Calu3 (cell line): ENCODE measurements at regions not wholly inside any gene's neighbourhood (a gene's known extent, or its start where the extent isn't known, plus 50 kb on each side); places are given as distances from the start of the nearest gene placed in this dataset.

Experiments used
- BruUV-seq: library from RNA; stranded (reverse); fragments of 400-500 nt; replicated peaks from 2 replicates; lab custom pipeline; 2021; lab: Mats Ljungman, UMichigan
- CTCF ChIA-PET: fragments of 300-600 bp; sonication (Branson Sonifier 250); formaldehyde crosslinking; loops from one replicate; lab custom pipeline; 2022; ENCODE audit warnings: antibody characterized with exemption; lab: Charles Lee
- DNase-seq: peaks from one replicate; pipeline ENCODE4 v3.0.0; 2022
- H3K27ac Mint-ChIP-seq: one replicate; pipeline ENCODE4 v1.8.0; 2022; ENCODE audit warnings: mixed read lengths; ENCODE audit not compliant: unreplicated experiment
- H3K27me3 Mint-ChIP-seq: one replicate; pipeline ENCODE4 v1.8.0; 2022; ENCODE audit warnings: mixed read lengths; ENCODE audit not compliant: unreplicated experiment
- H3K36me3 Mint-ChIP-seq: one replicate; pipeline ENCODE4 v1.8.0; 2022; ENCODE audit warnings: mild to moderate bottlenecking, moderate library complexity, mixed read lengths; ENCODE audit not compliant: insufficient read depth, unreplicated experiment
- H3K4me1 Mint-ChIP-seq: one replicate; pipeline ENCODE4 v1.8.0; 2022; ENCODE audit warnings: mild to moderate bottlenecking, low read depth, mixed read lengths; ENCODE audit not compliant: unreplicated experiment
- H3K4me3 Mint-ChIP-seq: one replicate; pipeline ENCODE4 v1.8.0; 2022; ENCODE audit warnings: mild to moderate bottlenecking, low read depth, moderate library complexity, mixed read lengths; ENCODE audit not compliant: unreplicated experiment
- H3K9me3 Mint-ChIP-seq: one replicate; pipeline ENCODE4 v1.8.0; 2022; ENCODE audit warnings: low read depth, mixed read lengths; ENCODE audit not compliant: unreplicated experiment
- intact Hi-C: fragments of 100-400 bp; cut with micrococcal nuclease; formaldehyde crosslinking; loops from one replicate; pipeline ENCODE4 v1.10.0; 2022; ENCODE audit not compliant: unreplicated experiment
- TF ChIP-seq, protein P1 (sequence below): fragments of 200-600 bp; IDR thresholded peaks from one replicate; pipeline ENCODE4 v1.8.0; 2022; ENCODE audit warnings: antibody characterized with exemption; ENCODE audit not compliant: unreplicated experiment

DNA sequence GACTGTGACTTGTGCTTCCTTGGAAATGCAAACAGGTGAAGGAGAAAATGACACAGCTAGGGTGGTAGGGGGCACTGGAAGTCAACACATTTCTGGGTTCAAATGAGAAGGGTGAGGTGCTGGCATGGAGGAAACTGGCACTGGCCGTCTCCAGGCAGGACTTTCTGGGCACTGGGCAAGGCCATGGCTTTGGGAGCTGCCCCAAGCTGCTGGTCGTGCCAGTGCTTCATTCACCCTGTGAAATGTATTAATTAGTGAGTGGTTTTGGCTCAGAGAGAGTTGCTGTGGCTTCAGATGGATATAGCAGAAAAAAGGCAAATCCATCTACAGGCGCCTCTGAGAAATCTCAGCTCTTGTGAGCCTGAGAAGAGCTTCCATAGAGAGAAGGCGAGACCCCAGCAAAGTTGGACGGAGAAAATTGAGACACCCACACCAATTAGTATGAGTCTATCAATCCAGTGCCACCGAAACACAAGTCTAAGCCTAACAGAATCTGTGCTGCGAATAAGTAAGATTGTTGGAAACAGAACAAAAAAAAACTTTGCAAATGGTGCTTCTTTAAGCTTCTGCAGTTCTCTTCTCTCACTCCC, 202.1 kb upstream of the TNP1 start:
- Mint-ChIP-seq H3K27ac (no peak overlapping the region), H3K4me3 (no peak overlapping the region), H3K27me3 (no peaks in the 10 kb centered on the region), H3K9me3 (peaks cover 8% of the 10 kb centered on the region), H3K36me3 (no peaks in the 10 kb centered on the region), H3K4me1 (peaks cover 12% of the 10 kb centered on the region)
- BruUV-seq = no TSS peak
- CTCF ChIA-PET = no interaction called here
- TF ChIP-seq, protein P1, sequence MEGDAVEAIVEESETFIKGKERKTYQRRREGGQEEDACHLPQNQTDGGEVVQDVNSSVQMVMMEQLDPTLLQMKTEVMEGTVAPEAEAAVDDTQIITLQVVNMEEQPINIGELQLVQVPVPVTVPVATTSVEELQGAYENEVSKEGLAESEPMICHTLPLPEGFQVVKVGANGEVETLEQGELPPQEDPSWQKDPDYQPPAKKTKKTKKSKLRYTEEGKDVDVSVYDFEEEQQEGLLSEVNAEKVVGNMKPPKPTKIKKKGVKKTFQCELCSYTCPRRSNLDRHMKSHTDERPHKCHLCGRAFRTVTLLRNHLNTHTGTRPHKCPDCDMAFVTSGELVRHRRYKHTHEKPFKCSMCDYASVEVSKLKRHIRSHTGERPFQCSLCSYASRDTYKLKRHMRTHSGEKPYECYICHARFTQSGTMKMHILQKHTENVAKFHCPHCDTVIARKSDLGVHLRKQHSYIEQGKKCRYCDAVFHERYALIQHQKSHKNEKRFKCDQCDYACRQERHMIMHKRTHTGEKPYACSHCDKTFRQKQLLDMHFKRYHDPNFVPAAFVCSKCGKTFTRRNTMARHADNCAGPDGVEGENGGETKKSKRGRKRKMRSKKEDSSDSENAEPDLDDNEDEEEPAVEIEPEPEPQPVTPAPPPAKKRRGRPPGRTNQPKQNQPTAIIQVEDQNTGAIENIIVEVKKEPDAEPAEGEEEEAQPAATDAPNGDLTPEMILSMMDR = no peak
- DNase-seq = no peak
- intact Hi-C loops = no loop called here

DNA sequence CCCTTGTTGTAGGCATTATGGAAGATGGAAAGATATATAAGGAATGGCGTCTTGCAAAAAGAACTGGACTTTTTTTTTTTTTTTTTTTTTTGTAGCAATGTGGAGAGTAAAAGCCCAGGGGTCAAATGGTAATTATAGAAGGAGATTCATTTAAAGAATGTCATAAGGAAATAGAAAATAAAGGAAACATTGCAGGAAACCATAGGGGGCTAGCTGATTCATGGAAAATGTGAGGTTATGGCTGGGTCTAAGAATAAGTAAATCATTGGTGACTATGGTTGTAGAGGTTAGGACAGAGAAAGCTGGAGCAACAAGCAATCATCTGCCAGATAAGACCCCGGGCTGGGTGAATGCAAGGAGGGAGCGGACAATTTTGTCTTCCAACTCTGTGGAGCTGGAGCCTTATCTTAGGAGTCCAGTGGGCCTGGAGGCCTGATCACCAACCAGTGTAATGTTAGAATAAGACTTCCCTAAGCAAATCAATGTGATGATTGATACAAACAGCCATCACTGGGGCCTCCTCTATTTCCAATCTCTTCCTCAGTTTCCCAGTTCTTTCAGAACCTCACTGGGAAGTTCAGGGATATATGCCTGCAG, 201.2 kb upstream of the TNP1 start:
- DNase-seq = no peak
- Mint-ChIP-seq H3K9me3 (peaks cover under 1% of the 10 kb centered on the region), H3K27me3 (no peaks in the 10 kb centered on the region), H3K4me1 (peaks cover 4% of the 10 kb centered on the region), H3K27ac (no peak overlapping the region), H3K4me3 (no peak overlapping the region), H3K36me3 (no peaks in the 10 kb centered on the region)
- BruUV-seq = no TSS peak
- TF ChIP-seq, protein P1 = no peak
- CTCF ChIA-PET = no interaction called here
- intact Hi-C loops = no loop called here

DNA sequence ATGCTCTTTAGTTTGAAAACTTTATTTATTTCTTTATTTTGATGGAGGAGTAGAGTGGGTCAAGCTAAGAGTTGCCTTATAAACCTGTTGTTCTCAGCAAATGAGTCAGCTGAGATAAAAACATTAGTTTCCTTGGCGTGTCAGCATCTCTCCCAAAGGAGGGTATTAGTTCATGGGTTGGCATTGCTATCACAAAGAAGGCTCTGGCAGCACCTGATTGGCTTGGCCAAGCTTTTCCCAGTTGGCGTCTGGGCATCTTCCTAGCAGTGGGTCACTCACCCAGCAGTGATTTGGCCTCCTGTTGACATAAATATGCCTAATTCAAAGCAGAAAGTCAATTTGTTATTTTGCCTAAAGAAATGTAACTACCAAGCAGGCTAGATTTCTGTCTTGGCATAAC, 200.7 kb upstream of the TNP1 start:
- Mint-ChIP-seq H3K27me3 (no peaks in the 10 kb centered on the region), H3K4me1 (no peaks in the 10 kb centered on the region), H3K9me3 (no peaks in the 10 kb centered on the region), H3K4me3 (no peak overlapping the region), H3K27ac (no peak overlapping the region), H3K36me3 (no peaks in the 10 kb centered on the region)
- no TSS peak for BruUV-seq
- intact Hi-C loops = no loop called here
- CTCF ChIA-PET = no interaction called here
- TF ChIP-seq, protein P1 = no peak
- no peak for DNase-seq

DNA sequence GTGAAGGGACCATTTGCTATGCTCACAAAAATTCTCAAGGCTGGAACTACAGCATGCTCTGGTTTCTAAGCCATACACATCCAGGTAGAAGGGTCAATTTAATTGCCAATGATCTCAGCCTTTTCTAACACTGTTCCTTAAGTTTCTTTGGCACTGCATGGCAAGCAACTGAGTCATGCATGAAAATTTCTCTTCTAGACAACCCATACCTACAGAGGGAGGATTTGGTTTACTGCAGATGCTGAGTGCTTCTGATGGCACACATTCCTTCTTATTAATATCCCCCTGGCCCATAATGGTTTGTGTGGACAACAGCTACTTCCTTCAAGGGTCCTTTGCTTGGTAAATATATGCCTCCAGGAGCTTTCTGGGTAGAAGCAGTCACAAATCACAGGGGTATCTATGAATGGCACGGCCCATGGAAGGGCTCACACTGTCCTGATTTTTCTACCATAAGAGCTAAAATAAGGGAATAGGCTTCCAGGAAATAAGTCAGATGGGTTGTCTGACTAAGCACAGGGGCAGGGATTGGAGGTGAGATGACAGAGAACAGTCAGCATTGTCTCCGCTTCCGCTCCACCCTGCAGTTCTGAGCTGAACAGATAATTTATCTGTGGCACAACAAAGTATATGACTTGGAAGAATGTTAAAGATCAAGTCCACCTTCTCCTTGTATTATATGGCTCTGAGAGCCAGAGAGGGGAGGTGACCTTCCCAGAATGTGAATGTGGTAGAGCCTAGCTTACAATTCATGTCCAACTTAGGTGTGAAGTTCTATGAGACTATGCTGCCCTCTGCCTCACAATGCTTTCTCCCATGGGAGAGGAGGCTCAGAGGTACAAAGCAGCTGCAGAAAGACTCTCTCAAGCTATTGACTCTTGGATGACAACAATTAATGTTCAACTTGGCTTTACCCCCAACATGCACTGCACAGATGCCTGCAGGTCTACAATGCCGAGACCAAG, 199.2 kb upstream of the TNP1 start:
- no TSS peak for BruUV-seq
- intact Hi-C loops = no loop called here
- H3K4me3 Mint-ChIP-seq = no peak overlapping the region

More for the DNA sequence above, 199.2 kb upstream of the TNP1 start:
- no peaks in the 10 kb centered on the region for H3K9me3 Mint-ChIP-seq
- H3K27ac Mint-ChIP-seq = no peak overlapping the region
- CTCF ChIA-PET = no interaction called here
- H3K36me3 Mint-ChIP-seq = no peaks in the 10 kb centered on the region
- no peaks in the 10 kb centered on the region for H3K4me1 Mint-ChIP-seq
- TF ChIP-seq, protein P1 = no peak
- DNase-seq = no peak
- H3K27me3 Mint-ChIP-seq = no peaks in the 10 kb centered on the region
